Panc1 (cell line): ENCODE measurements at regions not wholly inside any gene's neighbourhood (a gene's known extent, or its start where the extent isn't known, plus 50 kb on each side); places are given as distances from the start of the nearest gene placed in this dataset.

Source experiments
- ATAC-seq: fragments of 200-7000 bp; cut with Tn5 transposase; 2 replicates; pipeline ENCODE4 v1.9.1; 2020; ENCODE audit warnings: mild to moderate bottlenecking, moderate library complexity
- BruUV-seq: library from RNA; stranded (reverse); fragments of 400-500 nt; replicated peaks from 2 replicates; lab custom pipeline; 2021; lab: Mats Ljungman, UMichigan
- CTCF ChIA-PET: fragments of 300-600 bp; sonication (Branson Sonifier 250); formaldehyde crosslinking; loops from one replicate; lab custom pipeline; 2022; ENCODE audit warnings: antibody characterized with exemption; lab: Charles Lee
- POLR2A ChIA-PET: fragments of 300-600 bp; sonication (Branson Sonifier 250); formaldehyde crosslinking; loops from one replicate; lab custom pipeline; 2022; ENCODE audit warnings: antibody characterized with exemption; lab: Charles Lee
- DNase-seq: peaks from one replicate; pipeline ENCODE4 v3.0.0-alpha.2; 2010; ENCODE audit warnings: low read depth, low spot score
- H3K27ac ChIP-seq: 2 replicates; pipeline ENCODE4 v1.5.1; 2011; ENCODE audit warnings: mild to moderate bottlenecking, low read length, inconsistent platforms
- H3K27me3 ChIP-seq: fragments of 200-500 bp; sonication (Bioruptor generic); 2 replicates; pipeline ENCODE4 v1.6.0; 2014; ENCODE audit warnings: low read length, inconsistent platforms; ENCODE audit not compliant: control insufficient read depth, insufficient read depth
- H3K36me3 ChIP-seq: fragments of 200-500 bp; sonication (Bioruptor generic); 2 replicates; pipeline ENCODE4 v1.5.1; 2014; ENCODE audit warnings: inconsistent platforms, mild to moderate bottlenecking, low read length, moderate library complexity; ENCODE audit not compliant: control insufficient read depth, insufficient read depth
- H3K4me1 ChIP-seq: 2 replicates; pipeline ENCODE4 v1.5.1; 2011; ENCODE audit warnings: inconsistent platforms, mild to moderate bottlenecking, low read length, moderate library complexity; ENCODE audit not compliant: control insufficient read depth, insufficient read depth
- H3K4me3 ChIP-seq, 2 experiments: 2 replicates each; pipeline ENCODE4 v1.5.1; 2011 to 2012; ENCODE audit warnings: low read depth in 2 of 2, low read length in 2 of 2, mild to moderate bottlenecking in 2 of 2, inconsistent platforms in 1 of 2, moderate library complexity in 1 of 2
- H3K9me3 ChIP-seq: fragments of 200-500 bp; sonication (Bioruptor generic); 2 replicates; pipeline ENCODE4 v1.5.1; 2014; ENCODE audit warnings: low read depth, mild to moderate bottlenecking, inconsistent platforms, low read length, moderate library complexity; ENCODE audit not compliant: control insufficient read depth, insufficient read depth
- POLR2AphosphoS5 ChIP-seq: IDR thresholded peaks from 2 replicates; pipeline ENCODE4 v1.6.1; 2012; ENCODE audit warnings: mild to moderate bottlenecking, low read depth, low read length, moderate library complexity
- SIN3A ChIP-seq: IDR thresholded peaks from 2 replicates; pipeline ENCODE4 v1.6.1; 2012; ENCODE audit warnings: low read depth, mild to moderate bottlenecking, low read length, moderate library complexity, borderline replicate concordance; ENCODE audit not compliant: insufficient read depth
- TCF7L2 ChIP-seq: IDR thresholded peaks from 2 replicates; pipeline ENCODE4 v1.6.1; 2011; ENCODE audit warnings: mild to moderate bottlenecking, low read depth, low read length, inconsistent platforms
- in situ Hi-C: cut with HindIII; loops from 2 replicates; pipeline ENCODE4 v1.10.0; 2016; ENCODE audit warnings: low sequenced_read_pairs, low pct_unique_long_range_greater_than_20kb
- intact Hi-C: fragments of 100-400 bp; cut with micrococcal nuclease; formaldehyde crosslinking; loops from one replicate; pipeline ENCODE4 v1.10.0; 2022; ENCODE audit not compliant: unreplicated experiment
- TF ChIP-seq, protein P1 (sequence below), 2 experiments: IDR thresholded peaks; 2 replicates each; pipeline ENCODE4 v1.6.1; 2011 to 2012; ENCODE audit warnings: low read depth in 2 of 2, control low read depth in 1 of 2, low read length in 1 of 2, mild to moderate bottlenecking in 1 of 2, moderate library complexity in 1 of 2; ENCODE audit not compliant: insufficient read depth in 1 of 2
- TF ChIP-seq, protein P2 (sequence below): fragments of 450-650 bp; IDR thresholded peaks from 2 replicates; pipeline ENCODE4 v1.5.1; 2017; ENCODE audit warnings: mild to moderate bottlenecking

- Histone ChIP-seq H3K9me3 (no peaks in the 10 kb centered on the region), H3K4me1 (no peaks in the 10 kb centered on the region), H3K27ac (no peak overlapping the region), H3K36me3 (no peaks in the 10 kb centered on the region), H3K4me3 (no peak overlapping the region), H3K27me3 (no peaks in the 10 kb centered on the region)
- BruUV-seq = no TSS peak
- in situ Hi-C loops = no loop called here
- DNase-seq (no peak), ATAC-seq (no peak)
- TF ChIP-seq TCF7L2 (no peak), POLR2AphosphoS5 (no peak), SIN3A (no peak)
- TF ChIP-seq, protein P1, sequence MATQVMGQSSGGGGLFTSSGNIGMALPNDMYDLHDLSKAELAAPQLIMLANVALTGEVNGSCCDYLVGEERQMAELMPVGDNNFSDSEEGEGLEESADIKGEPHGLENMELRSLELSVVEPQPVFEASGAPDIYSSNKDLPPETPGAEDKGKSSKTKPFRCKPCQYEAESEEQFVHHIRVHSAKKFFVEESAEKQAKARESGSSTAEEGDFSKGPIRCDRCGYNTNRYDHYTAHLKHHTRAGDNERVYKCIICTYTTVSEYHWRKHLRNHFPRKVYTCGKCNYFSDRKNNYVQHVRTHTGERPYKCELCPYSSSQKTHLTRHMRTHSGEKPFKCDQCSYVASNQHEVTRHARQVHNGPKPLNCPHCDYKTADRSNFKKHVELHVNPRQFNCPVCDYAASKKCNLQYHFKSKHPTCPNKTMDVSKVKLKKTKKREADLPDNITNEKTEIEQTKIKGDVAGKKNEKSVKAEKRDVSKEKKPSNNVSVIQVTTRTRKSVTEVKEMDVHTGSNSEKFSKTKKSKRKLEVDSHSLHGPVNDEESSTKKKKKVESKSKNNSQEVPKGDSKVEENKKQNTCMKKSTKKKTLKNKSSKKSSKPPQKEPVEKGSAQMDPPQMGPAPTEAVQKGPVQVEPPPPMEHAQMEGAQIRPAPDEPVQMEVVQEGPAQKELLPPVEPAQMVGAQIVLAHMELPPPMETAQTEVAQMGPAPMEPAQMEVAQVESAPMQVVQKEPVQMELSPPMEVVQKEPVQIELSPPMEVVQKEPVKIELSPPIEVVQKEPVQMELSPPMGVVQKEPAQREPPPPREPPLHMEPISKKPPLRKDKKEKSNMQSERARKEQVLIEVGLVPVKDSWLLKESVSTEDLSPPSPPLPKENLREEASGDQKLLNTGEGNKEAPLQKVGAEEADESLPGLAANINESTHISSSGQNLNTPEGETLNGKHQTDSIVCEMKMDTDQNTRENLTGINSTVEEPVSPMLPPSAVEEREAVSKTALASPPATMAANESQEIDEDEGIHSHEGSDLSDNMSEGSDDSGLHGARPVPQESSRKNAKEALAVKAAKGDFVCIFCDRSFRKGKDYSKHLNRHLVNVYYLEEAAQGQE (IDR thresholded peaks at IDR 0.05; ENCODE audit: insufficient read depth in 1 of 2, low read depth in 2 of 2, low read length in 1 of 2) = no peak
- TF ChIP-seq, protein P2, sequence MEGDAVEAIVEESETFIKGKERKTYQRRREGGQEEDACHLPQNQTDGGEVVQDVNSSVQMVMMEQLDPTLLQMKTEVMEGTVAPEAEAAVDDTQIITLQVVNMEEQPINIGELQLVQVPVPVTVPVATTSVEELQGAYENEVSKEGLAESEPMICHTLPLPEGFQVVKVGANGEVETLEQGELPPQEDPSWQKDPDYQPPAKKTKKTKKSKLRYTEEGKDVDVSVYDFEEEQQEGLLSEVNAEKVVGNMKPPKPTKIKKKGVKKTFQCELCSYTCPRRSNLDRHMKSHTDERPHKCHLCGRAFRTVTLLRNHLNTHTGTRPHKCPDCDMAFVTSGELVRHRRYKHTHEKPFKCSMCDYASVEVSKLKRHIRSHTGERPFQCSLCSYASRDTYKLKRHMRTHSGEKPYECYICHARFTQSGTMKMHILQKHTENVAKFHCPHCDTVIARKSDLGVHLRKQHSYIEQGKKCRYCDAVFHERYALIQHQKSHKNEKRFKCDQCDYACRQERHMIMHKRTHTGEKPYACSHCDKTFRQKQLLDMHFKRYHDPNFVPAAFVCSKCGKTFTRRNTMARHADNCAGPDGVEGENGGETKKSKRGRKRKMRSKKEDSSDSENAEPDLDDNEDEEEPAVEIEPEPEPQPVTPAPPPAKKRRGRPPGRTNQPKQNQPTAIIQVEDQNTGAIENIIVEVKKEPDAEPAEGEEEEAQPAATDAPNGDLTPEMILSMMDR = no peak
- ChIA-PET CTCF (no interaction called here), POLR2A (no interaction called here)
- intact Hi-C loops = no loop called here
These were observed 304.1 kb downstream of the PCDH20 start for GRCh38 chr13:61111529-61111928.

DNA sequence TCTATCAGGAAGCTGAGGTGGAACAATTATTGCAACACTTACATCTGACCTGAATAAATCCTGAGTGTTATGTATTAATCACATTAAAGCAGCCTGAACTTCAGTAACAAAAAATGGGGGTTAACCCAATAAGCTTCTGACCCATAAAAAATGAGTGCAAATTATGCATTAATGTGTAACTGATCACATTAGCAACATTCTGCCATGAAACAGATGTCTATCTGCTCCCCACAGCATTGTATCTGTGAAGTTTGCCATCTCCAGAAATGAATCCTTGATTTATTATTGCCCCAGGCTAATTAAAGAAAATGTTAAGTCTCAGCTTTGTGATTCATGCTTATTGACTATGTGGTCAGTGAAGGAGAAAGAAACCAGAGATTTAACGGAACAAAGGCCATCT lies 304.9 kb downstream of the PCDH20 start:
- TF ChIP-seq, protein P2 = no peak
- no peak for TF ChIP-seq SIN3A
- TF ChIP-seq, protein P1 (IDR thresholded peaks at IDR 0.05; ENCODE audit: insufficient read depth in 1 of 2, low read depth in 2 of 2, low read length in 1 of 2) = no peak
- no peak for TF ChIP-seq TCF7L2
- no peak for TF ChIP-seq POLR2AphosphoS5
- Histone ChIP-seq H3K27me3 (no peaks in the 10 kb centered on the region), H3K9me3 (no peaks in the 10 kb centered on the region), H3K4me3 (no peak overlapping the region), H3K27ac (no peak overlapping the region), H3K36me3 (no peaks in the 10 kb centered on the region), H3K4me1 (no peaks in the 10 kb centered on the region)
- in situ Hi-C loops (no loop called here), intact Hi-C loops (no loop called here)
- POLR2A ChIA-PET = no interaction called here
- CTCF ChIA-PET = no interaction called here
- ATAC-seq (no peak), DNase-seq (no peak)
- no TSS peak for BruUV-seq
